ENCODE measurements at regions not wholly inside any gene's neighbourhood (a gene's known extent, or its start where the extent isn't known, plus 50 kb on each side); places are given as distances from the start of the nearest gene placed in this dataset.
A peak's percentile ranks its signal among the peaks of the same experiment; 100 is the strongest.
"Not testable (repeated sequence)": the region's sequence is repeated elsewhere in the genome, so short reads cannot be mapped to it uniquely, and the experiment has no call there.

- H3K4me1 ChIP-seq (ENCODE audit: control extremely low read depth in 1 of 4, control insufficient read depth in 4 of 4, insufficient read depth in 4 of 4, low read length in 3 of 4); H3K4me3 ChIP-seq (ENCODE audit: control insufficient read depth in 1 of 7, extremely low read depth in 1 of 7, insufficient read depth in 4 of 7, low read depth in 2 of 7, low read length in 6 of 7); POLR2A ChIA-PET; CTCF ChIA-PET; H3K9me3 ChIP-seq (ENCODE audit: control extremely low read depth in 1 of 5, control insufficient read depth in 4 of 5, insufficient read depth in 2 of 5, low read depth in 1 of 5, low read length in 4 of 5); H3K36me3 ChIP-seq (ENCODE audit: control insufficient read depth in 4 of 4, insufficient read depth in 4 of 4, low read length in 3 of 4); DNase-seq; H3K27me3 ChIP-seq (replicated peaks in 2 of 5; ENCODE audit: control insufficient read depth in 4 of 5, insufficient read depth in 5 of 5, low read length in 4 of 5); H3K27ac ChIP-seq (ENCODE audit: insufficient read depth in 1 of 2, low read depth in 1 of 2, low read length in 2 of 2, poor library complexity in 1 of 2, severe bottlenecking in 2 of 2): not testable (repeated sequence)
- WGBS (ENCODE audit: insufficient coverage) = no CpG with 5 or more reads among the region's 41 CpGs
These were observed 123.6 kb upstream of the RHOU start for GRCh38 chr1:228611707-228612106.

- POLR2A ChIA-PET; DNase-seq; H3K27me3 ChIP-seq (replicated peaks in 2 of 5; ENCODE audit: control insufficient read depth in 4 of 5, insufficient read depth in 5 of 5, low read length in 4 of 5); H3K9me3 ChIP-seq (ENCODE audit: control extremely low read depth in 1 of 5, control insufficient read depth in 4 of 5, insufficient read depth in 2 of 5, low read depth in 1 of 5, low read length in 4 of 5); H3K27ac ChIP-seq (ENCODE audit: insufficient read depth in 1 of 2, low read depth in 1 of 2, low read length in 2 of 2, poor library complexity in 1 of 2, severe bottlenecking in 2 of 2); H3K36me3 ChIP-seq (ENCODE audit: control insufficient read depth in 4 of 4, insufficient read depth in 4 of 4, low read length in 3 of 4); H3K4me1 ChIP-seq (ENCODE audit: control extremely low read depth in 1 of 4, control insufficient read depth in 4 of 4, insufficient read depth in 4 of 4, low read length in 3 of 4); CTCF ChIA-PET: not testable (repeated sequence)
- peak overlapping the region in 1 of 7 experiments; percentile 19 for H3K4me3 ChIP-seq (ENCODE audit: control insufficient read depth in 1 of 7, extremely low read depth in 1 of 7, insufficient read depth in 4 of 7, low read depth in 2 of 7, low read length in 6 of 7)
- WGBS (ENCODE audit: insufficient coverage) = no CpG with 5 or more reads among the region's 52 CpGs
These were observed 113.1 kb upstream of the RHOU start for GRCh38 chr1:228622002-228622716.

GRCh38 chr1:228626481-228626880, 108.8 kb upstream of the RHOU start:
- POLR2A ChIA-PET = not testable (repeated sequence)

GRCh38 chr1:228632858-228633257, 102.4 kb upstream of the RHOU start:
- H3K4me3 ChIP-seq (ENCODE audit: control insufficient read depth in 1 of 7, extremely low read depth in 1 of 7, insufficient read depth in 4 of 7, low read depth in 2 of 7, low read length in 6 of 7); POLR2A ChIA-PET; DNase-seq; H3K36me3 ChIP-seq (ENCODE audit: control insufficient read depth in 4 of 4, insufficient read depth in 4 of 4, low read length in 3 of 4); H3K9me3 ChIP-seq (ENCODE audit: control extremely low read depth in 1 of 5, control insufficient read depth in 4 of 5, insufficient read depth in 2 of 5, low read depth in 1 of 5, low read length in 4 of 5); H3K4me1 ChIP-seq (ENCODE audit: control extremely low read depth in 1 of 4, control insufficient read depth in 4 of 4, insufficient read depth in 4 of 4, low read length in 3 of 4); H3K27me3 ChIP-seq (replicated peaks in 2 of 5; ENCODE audit: control insufficient read depth in 4 of 5, insufficient read depth in 5 of 5, low read length in 4 of 5); H3K27ac ChIP-seq (ENCODE audit: insufficient read depth in 1 of 2, low read depth in 1 of 2, low read length in 2 of 2, poor library complexity in 1 of 2, severe bottlenecking in 2 of 2); CTCF ChIA-PET: not testable (repeated sequence)
- no CpG with 5 or more reads among the region's 42 CpGs for WGBS (ENCODE audit: insufficient coverage)

More at GRCh38 chr1:228626481-228626880, 108.8 kb upstream of the RHOU start:
- H3K36me3 ChIP-seq (ENCODE audit: control insufficient read depth in 4 of 4, insufficient read depth in 4 of 4, low read length in 3 of 4); H3K9me3 ChIP-seq (ENCODE audit: control extremely low read depth in 1 of 5, control insufficient read depth in 4 of 5, insufficient read depth in 2 of 5, low read depth in 1 of 5, low read length in 4 of 5); H3K27me3 ChIP-seq (replicated peaks in 2 of 5; ENCODE audit: control insufficient read depth in 4 of 5, insufficient read depth in 5 of 5, low read length in 4 of 5); H3K27ac ChIP-seq (ENCODE audit: insufficient read depth in 1 of 2, low read depth in 1 of 2, low read length in 2 of 2, poor library complexity in 1 of 2, severe bottlenecking in 2 of 2); DNase-seq; H3K4me3 ChIP-seq (ENCODE audit: control insufficient read depth in 1 of 7, extremely low read depth in 1 of 7, insufficient read depth in 4 of 7, low read depth in 2 of 7, low read length in 6 of 7); H3K4me1 ChIP-seq (ENCODE audit: control extremely low read depth in 1 of 4, control insufficient read depth in 4 of 4, insufficient read depth in 4 of 4, low read length in 3 of 4); CTCF ChIA-PET: not testable (repeated sequence)
- WGBS (ENCODE audit: insufficient coverage) = no CpG with 5 or more reads among the region's 30 CpGs

- H3K9me3 ChIP-seq (ENCODE audit: control extremely low read depth in 1 of 5, control insufficient read depth in 4 of 5, insufficient read depth in 2 of 5, low read depth in 1 of 5, low read length in 4 of 5); POLR2A ChIA-PET; H3K4me1 ChIP-seq (ENCODE audit: control extremely low read depth in 1 of 4, control insufficient read depth in 4 of 4, insufficient read depth in 4 of 4, low read length in 3 of 4); CTCF ChIA-PET; H3K27ac ChIP-seq (ENCODE audit: insufficient read depth in 1 of 2, low read depth in 1 of 2, low read length in 2 of 2, poor library complexity in 1 of 2, severe bottlenecking in 2 of 2); H3K27me3 ChIP-seq (replicated peaks in 2 of 5; ENCODE audit: control insufficient read depth in 4 of 5, insufficient read depth in 5 of 5, low read length in 4 of 5); H3K36me3 ChIP-seq (ENCODE audit: control insufficient read depth in 4 of 4, insufficient read depth in 4 of 4, low read length in 3 of 4): not testable (repeated sequence)
- no CpG with 5 or more reads among the region's 40 CpGs for WGBS (ENCODE audit: insufficient coverage)
- peak overlapping the region in 4 of 7 experiments; percentile 31 to 58 (median 42) for H3K4me3 ChIP-seq (ENCODE audit: control insufficient read depth in 1 of 7, extremely low read depth in 1 of 7, insufficient read depth in 4 of 7, low read depth in 2 of 7, low read length in 6 of 7)
- DNase-seq = peak in 2 of 3 donors; percentile 33 to 34
These were observed 100.0 kb upstream of the RHOU start for GRCh38 chr1:228635304-228635703.

- H3K9me3 ChIP-seq (ENCODE audit: control extremely low read depth in 1 of 5, control insufficient read depth in 4 of 5, insufficient read depth in 2 of 5, low read depth in 1 of 5, low read length in 4 of 5); POLR2A ChIA-PET; H3K27ac ChIP-seq (ENCODE audit: insufficient read depth in 1 of 2, low read depth in 1 of 2, low read length in 2 of 2, poor library complexity in 1 of 2, severe bottlenecking in 2 of 2); H3K27me3 ChIP-seq (replicated peaks in 2 of 5; ENCODE audit: control insufficient read depth in 4 of 5, insufficient read depth in 5 of 5, low read length in 4 of 5); CTCF ChIA-PET; H3K4me1 ChIP-seq (ENCODE audit: control extremely low read depth in 1 of 4, control insufficient read depth in 4 of 4, insufficient read depth in 4 of 4, low read length in 3 of 4); H3K36me3 ChIP-seq (ENCODE audit: control insufficient read depth in 4 of 4, insufficient read depth in 4 of 4, low read length in 3 of 4); DNase-seq: not testable (repeated sequence)
- H3K4me3 ChIP-seq (ENCODE audit: control insufficient read depth in 1 of 7, extremely low read depth in 1 of 7, insufficient read depth in 4 of 7, low read depth in 2 of 7, low read length in 6 of 7) = peak overlapping the region in 4 of 7 experiments; percentile 26 to 48 (median 36)
- WGBS (ENCODE audit: insufficient coverage) = no CpG with 5 or more reads among the region's 39 CpGs
These were observed 97.8 kb upstream of the RHOU start for GRCh38 chr1:228637529-228637928.

GRCh38 chr1:228646717-228647522, 88.4 kb upstream of the RHOU start:
- peaks cover 0 to 26% (median 20%) of the 10 kb centered on the region in 4 experiments for H3K4me1 ChIP-seq (ENCODE audit: control extremely low read depth in 1 of 4, control insufficient read depth in 4 of 4, insufficient read depth in 4 of 4, low read length in 3 of 4)
- no peaks in the 10 kb centered on the region for H3K36me3 ChIP-seq (ENCODE audit: control insufficient read depth in 4 of 4, insufficient read depth in 4 of 4, low read length in 3 of 4)
- CTCF ChIA-PET = interaction anchor here (1.0 kb wide), 1 partner anchor 15 kb away, joined by 3 read pairs; no protein-coding TSS in a partner anchor
- POLR2A ChIA-PET = no interaction called here
- H3K27me3 ChIP-seq (replicated peaks in 2 of 5; ENCODE audit: control insufficient read depth in 4 of 5, insufficient read depth in 5 of 5, low read length in 4 of 5) = peaks cover 18 to 54% (median 38%) of the 10 kb centered on the region in 5 experiments
- peak; percentile 42 to 72 (median 67) for DNase-seq
- WGBS (ENCODE audit: insufficient coverage) = under 1% methylated on average over 41 of the region's 49 CpGs
- no peaks in the 10 kb centered on the region for H3K9me3 ChIP-seq (ENCODE audit: control extremely low read depth in 1 of 5, control insufficient read depth in 4 of 5, insufficient read depth in 2 of 5, low read depth in 1 of 5, low read length in 4 of 5)
- H3K4me3 ChIP-seq (ENCODE audit: control insufficient read depth in 1 of 7, extremely low read depth in 1 of 7, insufficient read depth in 4 of 7, low read depth in 2 of 7, low read length in 6 of 7) = peak overlapping the region; percentile 11 to 83 (median 67)
- H3K27ac ChIP-seq (ENCODE audit: insufficient read depth in 1 of 2, low read depth in 1 of 2, low read length in 2 of 2, poor library complexity in 1 of 2, severe bottlenecking in 2 of 2) = no peak overlapping the region
